HG03469 (cell line): ENCODE measurements at regions not wholly inside any gene's neighbourhood (a gene's known extent, or its start where the extent isn't known, plus 50 kb on each side); places are given as distances from the start of the nearest gene placed in this dataset.
A peak's percentile ranks its signal among the peaks of the same experiment; 100 is the strongest.
"Not testable (repeated sequence)": the region's sequence is repeated elsewhere in the genome, so short reads cannot be mapped to it uniquely, and the experiment has no call there.

ENCODE experiments used
- ATAC-seq: cut with Tn5 transposase; IDR thresholded peaks from one replicate; pipeline ENCODE4 v1.9.1; 2021; ENCODE audit warnings: mild to moderate bottlenecking, moderate library complexity, moderate number of reproducible peaks; ENCODE audit not compliant: unreplicated experiment

DNA sequence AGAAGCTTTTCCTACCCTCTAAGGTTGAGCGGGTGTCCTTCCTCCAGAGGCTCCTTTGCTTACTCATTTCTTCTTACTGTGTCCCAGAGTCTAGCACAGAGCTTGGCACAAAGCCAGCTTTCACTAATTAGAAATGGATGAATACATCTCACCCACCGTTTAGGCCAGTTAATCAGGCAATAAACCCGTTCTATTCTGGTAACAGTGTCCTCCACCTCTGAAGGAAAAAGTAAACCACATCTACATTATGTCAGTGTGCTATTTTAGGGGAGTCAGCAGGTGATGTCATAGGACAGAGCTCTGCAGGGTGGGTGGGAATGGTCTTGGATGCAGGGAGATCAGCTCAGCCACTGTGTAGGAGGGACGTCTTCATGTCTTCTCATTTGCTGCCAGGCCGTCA lies 109.2 kb downstream of the OSTF1 start:
- ATAC-seq: no peak

DNA sequence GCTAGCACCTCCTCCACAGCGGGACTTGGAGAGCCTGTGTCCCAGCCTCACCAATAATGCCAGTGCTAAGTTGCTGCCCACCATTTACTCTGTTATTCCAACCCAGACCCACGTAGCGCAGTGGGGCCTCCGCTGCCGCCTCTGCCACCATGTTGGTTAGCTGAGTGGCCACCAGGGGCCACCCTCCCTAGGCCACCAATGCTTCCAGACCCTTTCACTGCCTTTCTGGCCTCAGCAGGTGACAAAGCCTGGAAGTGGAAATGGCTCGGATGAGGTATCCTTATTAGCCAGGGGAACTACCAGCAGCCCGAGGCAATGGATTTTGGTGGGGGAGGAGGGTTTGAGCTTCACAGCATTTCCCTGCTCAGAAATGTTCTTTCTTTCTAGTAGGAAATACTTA lies 110.1 kb downstream of the OSTF1 start:
- no peak for ATAC-seq

DNA sequence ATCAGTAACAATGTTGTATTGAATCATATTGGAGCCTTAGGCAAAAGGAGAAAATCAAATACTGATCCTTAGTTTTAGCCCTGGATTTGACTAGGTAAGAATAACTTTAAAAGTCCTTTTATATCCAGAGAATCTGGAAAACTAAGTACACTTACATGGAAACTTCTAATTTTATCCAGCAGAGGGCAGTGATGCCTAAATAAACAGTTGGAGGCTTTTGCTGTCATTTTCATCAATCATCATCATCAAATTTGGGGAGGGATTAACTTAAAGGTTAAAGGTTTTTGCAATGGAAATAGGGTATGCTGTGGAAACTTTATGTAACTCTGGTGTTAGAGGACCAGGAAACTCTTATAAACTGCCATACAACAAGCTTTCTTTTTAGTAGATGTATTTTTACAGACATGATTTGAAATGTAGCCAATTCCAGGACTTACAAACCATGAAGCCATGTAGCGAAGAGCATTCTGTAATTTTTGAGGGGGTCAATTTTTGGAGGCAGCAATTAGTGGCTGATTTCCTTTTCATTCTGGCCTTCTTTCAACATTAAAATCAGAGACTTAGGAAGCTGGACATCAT lies 112.7 kb downstream of the OSTF1 start:
- peak; percentile 48 for ATAC-seq

GRCh38 chr9:75201480-75202209 lies 113.3 kb downstream of the OSTF1 start:
- no peak for ATAC-seq

DNA sequence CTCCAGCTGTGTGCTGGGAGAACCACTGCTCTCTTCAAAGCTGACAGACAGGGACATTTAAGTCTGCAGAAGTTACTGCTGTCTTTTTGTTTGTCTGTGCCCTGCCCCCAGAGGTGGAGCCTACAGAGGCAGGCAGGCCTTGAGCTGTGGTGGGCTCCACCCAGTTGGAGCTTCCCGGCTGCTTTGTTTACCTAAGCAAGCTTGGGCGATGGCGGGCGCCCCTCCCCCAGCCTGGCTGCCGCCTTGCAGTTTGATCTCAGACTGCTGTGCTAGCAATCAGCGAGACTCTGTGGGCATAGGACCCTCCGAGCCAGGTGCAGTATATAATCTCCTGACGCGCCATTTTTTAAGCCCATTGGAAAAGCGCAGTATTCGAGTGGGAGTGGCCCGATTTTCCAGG lies 119.7 kb downstream of the OSTF1 start:
- not testable (repeated sequence) for ATAC-seq

DNA sequence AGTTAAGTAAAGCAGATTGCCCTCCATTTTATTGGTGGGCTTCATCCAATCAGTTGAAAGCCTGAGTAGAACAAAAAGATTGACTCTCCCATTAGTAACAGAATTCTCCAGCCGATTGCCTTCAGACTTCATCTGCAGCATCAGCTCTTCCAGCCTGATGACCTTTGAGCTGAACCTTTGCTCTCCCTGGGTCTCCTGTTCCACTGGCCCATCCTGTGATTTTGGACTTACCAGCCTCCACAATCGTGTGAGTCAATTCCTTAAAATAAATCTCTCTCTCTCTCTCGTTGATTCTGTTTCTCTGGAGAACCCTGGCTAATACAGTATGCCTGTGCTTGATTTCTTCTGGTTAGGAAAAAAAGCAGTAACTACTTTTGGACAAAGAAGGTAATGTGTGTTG lies 121.9 kb downstream of the OSTF1 start:
- ATAC-seq: no peak

GRCh38 chr9:75213765-75214164 lies 125.5 kb downstream of the OSTF1 start:
- ATAC-seq: no peak

DNA sequence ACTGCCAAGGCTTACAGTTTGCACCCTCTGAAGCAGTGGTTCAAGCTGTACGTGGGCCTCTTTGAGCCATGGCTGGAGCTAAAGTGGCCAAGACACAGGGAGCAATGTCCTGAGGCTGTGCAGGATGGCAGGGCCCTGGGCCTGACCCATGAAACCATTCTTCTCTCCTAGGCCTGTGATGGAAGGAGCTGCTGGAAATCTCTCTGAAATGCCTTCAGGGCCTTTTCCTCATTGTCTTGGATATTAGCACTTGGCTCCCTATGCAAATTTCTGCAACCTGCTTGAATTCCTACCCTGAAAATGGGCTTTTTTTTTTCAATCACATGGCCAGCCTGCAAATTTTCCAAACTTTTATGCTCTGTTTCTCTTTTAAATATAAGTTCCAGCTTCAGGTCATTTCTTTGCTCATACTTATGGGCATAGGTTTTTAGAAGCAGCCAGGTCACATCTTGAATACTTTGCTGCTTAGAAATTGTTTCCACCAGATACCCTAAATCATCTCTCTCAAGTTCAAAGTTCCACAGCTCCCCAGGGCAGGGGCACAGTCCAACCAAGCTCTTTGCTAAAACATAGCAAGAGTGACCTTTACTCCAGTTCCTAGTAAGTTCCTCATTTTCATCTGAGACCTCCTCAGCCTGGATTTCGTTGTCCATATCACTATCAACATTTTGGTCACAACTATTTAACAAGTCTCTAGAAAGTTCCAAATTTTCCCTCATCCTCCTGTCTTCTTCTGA lies 138.3 kb downstream of the OSTF1 start:
- ATAC-seq: no peak

GRCh38 chr9:75228893-75229292 lies 140.6 kb downstream of the OSTF1 start:
- no peak for ATAC-seq

GRCh38 chr9:75229605-75230332 lies 141.5 kb downstream of the OSTF1 start:
- ATAC-seq: no peak

DNA sequence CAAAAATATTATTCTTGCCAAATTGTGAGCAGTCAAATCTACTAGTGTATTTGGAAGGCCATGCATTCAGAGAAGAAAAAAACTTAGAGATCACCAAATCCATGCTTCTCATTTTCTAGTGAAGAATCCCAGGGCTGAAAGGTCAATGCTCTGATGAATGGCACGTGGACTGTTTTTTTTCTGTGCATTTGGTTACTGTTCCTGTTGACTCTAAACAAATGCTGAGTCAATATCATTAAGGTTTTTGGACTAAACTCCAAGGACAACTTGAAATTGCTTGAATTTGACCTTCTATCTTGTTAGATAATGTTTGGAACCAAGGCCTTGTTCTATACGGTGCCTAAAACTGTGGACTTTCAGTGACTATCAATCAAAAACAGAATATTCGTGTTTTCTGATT lies 142.2 kb downstream of the OSTF1 start:
- no peak for ATAC-seq

GRCh38 chr9:75231167-75231566 lies 142.9 kb downstream of the OSTF1 start:
- no peak for ATAC-seq

DNA sequence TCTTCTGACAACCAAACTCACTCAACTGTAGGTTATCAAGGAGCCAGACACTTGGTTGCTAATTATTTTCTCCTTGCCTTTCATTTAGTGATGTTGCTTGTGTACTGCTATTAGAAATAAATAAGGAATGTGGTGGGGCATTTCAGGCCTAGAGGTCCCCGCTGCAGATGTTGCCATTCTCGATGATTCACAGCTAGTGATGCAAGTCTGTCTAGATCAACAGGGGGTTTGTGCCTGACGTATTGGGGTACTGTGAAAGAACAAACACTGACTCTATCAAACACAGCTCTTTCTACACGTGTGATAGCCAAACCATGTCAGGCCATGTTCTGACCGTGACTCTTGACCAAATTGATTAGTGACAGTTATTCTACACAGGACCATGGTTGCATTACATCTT lies 144.7 kb downstream of the OSTF1 start:
- ATAC-seq: no peak

- ATAC-seq: no peak
Observed at GRCh38 chr9:75235632-75236031, 147.3 kb downstream of the OSTF1 start.

- ATAC-seq: peak; percentile 99
Observed at GRCh38 chr9:75238311-75238976, 150.1 kb downstream of the OSTF1 start.

DNA sequence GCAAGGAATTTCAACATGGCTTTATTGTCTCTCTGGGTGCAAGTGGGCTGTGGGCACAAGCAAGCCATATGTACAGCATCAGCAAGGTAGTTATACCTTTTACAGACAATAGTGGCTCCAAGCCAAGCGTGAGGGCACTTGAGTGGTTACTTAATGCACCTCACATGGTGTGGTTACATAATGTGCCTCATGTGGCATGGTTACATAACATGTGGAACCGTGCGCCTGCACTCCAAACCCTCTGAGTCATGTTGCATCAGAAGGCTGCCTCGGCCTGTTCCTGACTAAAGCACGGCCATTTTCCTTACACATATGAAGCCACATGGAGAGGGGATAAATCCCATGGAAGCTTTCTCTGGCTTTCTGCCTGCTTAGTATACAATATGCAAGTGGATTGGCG lies 150.9 kb downstream of the OSTF1 start:
- ATAC-seq: no peak

- ATAC-seq: no peak
Observed at GRCh38 chr9:75242426-75242825, 154.1 kb downstream of the OSTF1 start.

- no peak for ATAC-seq
Observed at GRCh38 chr9:75246949-75247348, 158.6 kb downstream of the OSTF1 start.

- peak; percentile 64 for ATAC-seq
Observed at GRCh38 chr9:75265525-75265972, 177.2 kb downstream of the OSTF1 start.

DNA sequence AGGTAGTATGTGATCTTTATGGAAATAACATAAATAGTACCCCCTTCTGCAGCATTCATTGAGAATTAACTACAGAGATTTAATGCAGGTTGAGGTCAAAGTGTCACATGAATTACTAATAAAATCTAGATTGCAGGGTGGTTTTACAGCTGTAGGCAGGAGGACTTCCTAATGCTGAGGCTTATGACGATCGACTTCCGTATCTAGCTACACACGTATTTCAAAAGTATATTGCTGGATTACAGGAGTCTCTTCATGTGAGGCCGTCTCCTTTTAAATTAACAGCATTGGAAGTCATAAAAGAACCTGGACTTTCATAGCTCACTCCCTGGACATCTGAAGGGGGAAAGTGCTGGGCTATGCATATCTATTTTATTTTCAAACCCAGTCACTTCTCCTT lies 180.9 kb downstream of the OSTF1 start:
- no peak for ATAC-seq

DNA sequence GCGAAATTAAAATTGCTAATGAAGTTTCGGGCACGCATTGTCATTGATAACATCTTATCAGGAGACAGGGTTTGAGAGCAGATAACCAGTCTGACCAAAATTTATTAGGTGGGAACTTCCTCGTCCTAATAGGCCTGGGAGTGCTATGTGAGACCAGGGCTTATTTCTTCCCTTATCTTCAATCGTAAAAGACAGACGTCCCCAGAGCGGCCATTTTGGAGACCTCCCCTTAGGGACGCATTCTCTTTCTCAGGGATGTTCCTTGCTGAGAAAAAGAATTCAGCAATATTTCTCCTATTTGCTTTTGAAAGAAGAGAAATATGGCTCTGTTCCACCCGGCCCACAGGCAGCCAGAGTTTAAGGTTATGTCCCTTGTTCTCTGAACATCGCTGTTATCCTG lies 184.7 kb downstream of the OSTF1 start:
- ATAC-seq: not testable (repeated sequence)
